ENCODE measurements at regions not wholly inside any gene's neighbourhood (a gene's known extent, or its start where the extent isn't known, plus 50 kb on each side); places are given as distances from the start of the nearest gene placed in this dataset.

DNA sequence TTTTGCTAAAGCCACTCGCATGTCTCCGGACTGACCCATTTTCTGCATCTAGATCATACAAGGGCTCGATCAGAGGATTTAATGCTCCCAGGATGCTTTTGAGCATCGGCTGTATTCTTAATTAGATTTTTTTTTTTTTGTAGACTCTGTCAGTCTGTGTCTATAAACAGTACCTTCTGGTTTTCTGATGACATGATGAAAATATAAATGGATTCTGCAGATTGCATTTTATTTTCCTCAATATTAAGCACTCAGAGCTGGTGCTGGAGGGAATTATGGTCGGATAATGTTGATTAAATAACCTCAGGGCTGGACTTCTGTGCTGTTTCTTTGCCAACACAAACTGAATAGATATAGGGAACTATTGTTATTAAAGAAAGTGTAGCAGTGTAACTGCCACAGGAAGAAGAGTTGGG is 57.1 kb upstream of the LIMCH1 start:
- TF ChIP-seq EZH2 (IDR thresholded peaks at IDR 0.05; ENCODE audit: borderline replicate concordance, control insufficient read depth, low read depth, low read length) (no peak), MTA2 (IDR thresholded peaks at IDR 0.05; ENCODE audit: low read depth) (no peak)
- TF ChIP-seq, protein P1, sequence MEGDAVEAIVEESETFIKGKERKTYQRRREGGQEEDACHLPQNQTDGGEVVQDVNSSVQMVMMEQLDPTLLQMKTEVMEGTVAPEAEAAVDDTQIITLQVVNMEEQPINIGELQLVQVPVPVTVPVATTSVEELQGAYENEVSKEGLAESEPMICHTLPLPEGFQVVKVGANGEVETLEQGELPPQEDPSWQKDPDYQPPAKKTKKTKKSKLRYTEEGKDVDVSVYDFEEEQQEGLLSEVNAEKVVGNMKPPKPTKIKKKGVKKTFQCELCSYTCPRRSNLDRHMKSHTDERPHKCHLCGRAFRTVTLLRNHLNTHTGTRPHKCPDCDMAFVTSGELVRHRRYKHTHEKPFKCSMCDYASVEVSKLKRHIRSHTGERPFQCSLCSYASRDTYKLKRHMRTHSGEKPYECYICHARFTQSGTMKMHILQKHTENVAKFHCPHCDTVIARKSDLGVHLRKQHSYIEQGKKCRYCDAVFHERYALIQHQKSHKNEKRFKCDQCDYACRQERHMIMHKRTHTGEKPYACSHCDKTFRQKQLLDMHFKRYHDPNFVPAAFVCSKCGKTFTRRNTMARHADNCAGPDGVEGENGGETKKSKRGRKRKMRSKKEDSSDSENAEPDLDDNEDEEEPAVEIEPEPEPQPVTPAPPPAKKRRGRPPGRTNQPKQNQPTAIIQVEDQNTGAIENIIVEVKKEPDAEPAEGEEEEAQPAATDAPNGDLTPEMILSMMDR (IDR thresholded peaks at IDR 0.05 in 2 of 3, conservative IDR thresholded peaks at IDR 0.05 in 1 of 3; ENCODE audit: control insufficient read depth in 2 of 3, extremely low read depth in 1 of 3, insufficient read depth in 1 of 3, low read depth in 3 of 3, low read length in 3 of 3), result no peak
